ENCODE measurements at regions not wholly inside any gene's neighbourhood (a gene's known extent, or its start where the extent isn't known, plus 50 kb on each side); places are given as distances from the start of the nearest gene placed in this dataset.

GRCh38 chr17:36858119-36859002, 78.9 kb upstream of the LHX1 start:
- H3K27me3 ChIP-seq, result peaks cover 0 to 15% of the 10 kb centered on the region in 2 donors

DNA sequence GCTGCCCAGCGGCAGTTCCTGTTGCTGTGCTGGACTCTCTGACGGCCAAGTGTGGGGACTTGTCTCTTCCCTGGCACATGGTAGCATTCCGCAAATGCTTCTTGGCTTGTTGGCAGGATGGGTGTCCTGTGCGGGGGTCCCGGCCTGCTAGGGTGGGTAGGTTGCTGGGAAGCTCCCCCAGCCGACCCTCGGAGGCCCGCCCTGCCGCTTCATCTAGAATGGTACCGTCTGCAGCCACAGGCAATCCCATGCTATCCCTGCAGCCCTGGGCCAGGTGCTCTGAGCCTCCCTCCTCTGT, 78.3 kb upstream of the LHX1 start:
- no peaks in the 10 kb centered on the region for H3K4me1 ChIP-seq
- no peaks in the 10 kb centered on the region for H3K36me3 ChIP-seq
- H3K27ac ChIP-seq, result no peak overlapping the region
- H3K27me3 ChIP-seq, result peaks cover 0 to 15% of the 10 kb centered on the region in 2 donors
- TF ChIP-seq POLR2A (IDR thresholded peaks at IDR 0.05), result no peak
- TF ChIP-seq EP300 (IDR thresholded peaks at IDR 0.05), result no peak
- TF ChIP-seq, protein P1, sequence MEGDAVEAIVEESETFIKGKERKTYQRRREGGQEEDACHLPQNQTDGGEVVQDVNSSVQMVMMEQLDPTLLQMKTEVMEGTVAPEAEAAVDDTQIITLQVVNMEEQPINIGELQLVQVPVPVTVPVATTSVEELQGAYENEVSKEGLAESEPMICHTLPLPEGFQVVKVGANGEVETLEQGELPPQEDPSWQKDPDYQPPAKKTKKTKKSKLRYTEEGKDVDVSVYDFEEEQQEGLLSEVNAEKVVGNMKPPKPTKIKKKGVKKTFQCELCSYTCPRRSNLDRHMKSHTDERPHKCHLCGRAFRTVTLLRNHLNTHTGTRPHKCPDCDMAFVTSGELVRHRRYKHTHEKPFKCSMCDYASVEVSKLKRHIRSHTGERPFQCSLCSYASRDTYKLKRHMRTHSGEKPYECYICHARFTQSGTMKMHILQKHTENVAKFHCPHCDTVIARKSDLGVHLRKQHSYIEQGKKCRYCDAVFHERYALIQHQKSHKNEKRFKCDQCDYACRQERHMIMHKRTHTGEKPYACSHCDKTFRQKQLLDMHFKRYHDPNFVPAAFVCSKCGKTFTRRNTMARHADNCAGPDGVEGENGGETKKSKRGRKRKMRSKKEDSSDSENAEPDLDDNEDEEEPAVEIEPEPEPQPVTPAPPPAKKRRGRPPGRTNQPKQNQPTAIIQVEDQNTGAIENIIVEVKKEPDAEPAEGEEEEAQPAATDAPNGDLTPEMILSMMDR (IDR thresholded peaks at IDR 0.05), result no peak
- 73 to 83% methylated on average over 4 to 9 of the region's 10 CpGs for WGBS, 2 donors
- H3K4me3 ChIP-seq, result no peak overlapping the region
- H3K9me3 ChIP-seq, result peaks cover 0 to 3% (median 0%) of the 10 kb centered on the region in 4 donors
- DNase-seq (ENCODE audit: low spot score in 2 of 2), result no peak

More at GRCh38 chr17:36858119-36859002, 78.9 kb upstream of the LHX1 start:
- Histone ChIP-seq H3K9me3 (peaks cover 0 to 3% (median 0%) of the 10 kb centered on the region in 4 donors), H3K27ac (no peak overlapping the region), H3K36me3 (no peaks in the 10 kb centered on the region), H3K4me3 (no peak overlapping the region), H3K4me1 (no peaks in the 10 kb centered on the region)
- TF ChIP-seq EP300 (IDR thresholded peaks at IDR 0.05), result no peak
- TF ChIP-seq, protein P1 (IDR thresholded peaks at IDR 0.05), result no peak
- TF ChIP-seq POLR2A (IDR thresholded peaks at IDR 0.05), result no peak
- 73 to 78% methylated on average over 20 of the region's 20 CpGs for WGBS, 2 donors
- DNase-seq (ENCODE audit: low spot score in 2 of 2), result no peak

DNA sequence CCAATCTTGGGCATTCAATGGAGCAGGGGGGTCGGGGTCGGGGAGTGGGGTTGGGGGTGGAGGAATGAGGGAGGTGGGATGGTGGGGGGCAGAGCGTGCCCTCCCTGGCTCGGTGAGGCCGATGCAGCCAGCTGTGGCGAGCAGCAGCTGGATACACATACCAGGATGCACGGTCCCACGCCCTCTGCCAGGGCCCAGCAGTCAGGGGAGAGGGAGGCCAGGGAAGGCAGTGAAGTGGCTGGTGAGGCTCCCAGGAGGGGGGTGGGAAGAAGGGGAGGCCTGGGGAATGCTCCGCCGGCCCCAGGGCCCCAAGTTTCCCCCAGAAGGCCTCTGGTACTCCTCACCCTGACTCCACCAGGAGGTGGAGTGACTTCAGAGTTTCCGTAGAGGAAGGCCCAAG, 77.6 kb upstream of the LHX1 start:
- H3K9me3 ChIP-seq, result peaks cover 0 to 3% (median 0%) of the 10 kb centered on the region in 4 donors
- TF ChIP-seq POLR2A (IDR thresholded peaks at IDR 0.05) (no peak), EP300 (IDR thresholded peaks at IDR 0.05) (no peak)
- TF ChIP-seq, protein P1 (IDR thresholded peaks at IDR 0.05), result no peak
- no peaks in the 10 kb centered on the region for H3K4me1 ChIP-seq
- 61 to 71% methylated on average over 10 to 11 of the region's 11 CpGs for WGBS, 2 donors
- DNase-seq (ENCODE audit: low spot score in 2 of 2), result no peak
- no peak overlapping the region for H3K27ac ChIP-seq
- no peak overlapping the region for H3K4me3 ChIP-seq
- H3K36me3 ChIP-seq, result no peaks in the 10 kb centered on the region
- H3K27me3 ChIP-seq, result peaks cover 0 to 15% of the 10 kb centered on the region in 2 donors

GRCh38 chr17:36861531-36861930, 75.7 kb upstream of the LHX1 start:
- no peak overlapping the region for H3K27ac ChIP-seq
- TF ChIP-seq EP300 (IDR thresholded peaks at IDR 0.05), result no peak
- TF ChIP-seq POLR2A (IDR thresholded peaks at IDR 0.05), result no peak
- TF ChIP-seq, protein P1 (IDR thresholded peaks at IDR 0.05), result no peak
- 68 to 70% methylated on average over 6 of the region's 6 CpGs for WGBS, 2 donors
- H3K36me3 ChIP-seq, result no peaks in the 10 kb centered on the region
- no peaks in the 10 kb centered on the region for H3K9me3 ChIP-seq
- peaks cover 0 to 15% of the 10 kb centered on the region in 2 donors for H3K27me3 ChIP-seq
- H3K4me3 ChIP-seq, result no peak overlapping the region
- H3K4me1 ChIP-seq, result no peaks in the 10 kb centered on the region
- DNase-seq (ENCODE audit: low spot score in 2 of 2), result no peak

DNA sequence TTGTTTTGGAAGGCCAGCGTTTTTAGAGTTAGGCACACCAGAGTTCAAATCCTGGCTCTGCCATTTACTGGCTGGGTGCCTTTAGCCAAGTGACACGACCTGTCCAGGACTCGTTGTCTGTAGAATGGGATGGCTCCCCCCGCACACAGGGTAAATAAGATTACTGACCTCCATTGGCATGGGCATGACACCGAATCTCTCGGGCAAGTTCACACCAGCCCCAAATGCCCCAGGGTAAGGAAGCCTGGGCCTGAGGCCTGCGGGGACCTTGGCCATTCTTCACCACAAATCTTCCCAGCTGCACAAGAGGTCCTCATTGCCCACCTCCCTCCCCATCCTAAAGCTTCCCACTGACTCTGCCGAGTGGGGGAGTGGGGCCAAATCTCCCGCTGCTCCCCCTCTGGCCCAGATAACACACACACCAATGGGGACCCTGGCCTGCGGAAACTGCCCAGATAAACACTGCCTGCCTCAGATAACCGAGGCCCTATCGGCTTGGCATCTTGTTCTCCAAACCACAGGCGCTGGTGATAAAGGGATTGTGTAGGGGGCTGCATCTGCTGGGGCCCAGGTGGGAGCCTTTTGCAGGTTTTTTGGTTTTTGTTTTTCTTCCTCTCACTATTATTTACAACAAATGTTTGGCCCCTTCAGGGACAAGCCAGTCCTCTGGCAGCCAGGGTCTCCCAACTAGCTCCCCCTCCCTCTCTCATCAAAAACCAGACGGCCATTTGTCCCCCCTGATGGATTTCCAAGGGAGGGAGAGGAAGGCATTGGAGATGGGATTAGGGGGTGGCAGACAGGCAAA, 75.0 kb upstream of the LHX1 start:
- 70 to 74% methylated on average over 11 to 14 of the region's 14 CpGs for WGBS, 2 donors
- Histone ChIP-seq H3K27ac (no peak overlapping the region), H3K27me3 (peaks cover 0 to 10% of the 10 kb centered on the region in 2 donors), H3K9me3 (no peaks in the 10 kb centered on the region), H3K36me3 (no peaks in the 10 kb centered on the region), H3K4me1 (no peaks in the 10 kb centered on the region), H3K4me3 (no peak overlapping the region)
- no peak for TF ChIP-seq POLR2A (IDR thresholded peaks at IDR 0.05)
- TF ChIP-seq, protein P1 (IDR thresholded peaks at IDR 0.05), result no peak
- no peak for DNase-seq (ENCODE audit: low spot score in 2 of 2)

All from tibial nerve (tissue), 4 donors.